HG02973 (cell line): ENCODE measurements at regions not wholly inside any gene's neighbourhood (a gene's known extent, or its start where the extent isn't known, plus 50 kb on each side); places are given as distances from the start of the nearest gene placed in this dataset.
"Not testable (repeated sequence)": the region's sequence is repeated elsewhere in the genome, so short reads cannot be mapped to it uniquely, and the experiment has no call there.

Experiments used
- ATAC-seq: cut with Tn5 transposase; IDR thresholded peaks from one replicate; pipeline ENCODE4 v1.9.1; 2021; ENCODE audit warnings: moderate library complexity; ENCODE audit not compliant: unreplicated experiment

DNA sequence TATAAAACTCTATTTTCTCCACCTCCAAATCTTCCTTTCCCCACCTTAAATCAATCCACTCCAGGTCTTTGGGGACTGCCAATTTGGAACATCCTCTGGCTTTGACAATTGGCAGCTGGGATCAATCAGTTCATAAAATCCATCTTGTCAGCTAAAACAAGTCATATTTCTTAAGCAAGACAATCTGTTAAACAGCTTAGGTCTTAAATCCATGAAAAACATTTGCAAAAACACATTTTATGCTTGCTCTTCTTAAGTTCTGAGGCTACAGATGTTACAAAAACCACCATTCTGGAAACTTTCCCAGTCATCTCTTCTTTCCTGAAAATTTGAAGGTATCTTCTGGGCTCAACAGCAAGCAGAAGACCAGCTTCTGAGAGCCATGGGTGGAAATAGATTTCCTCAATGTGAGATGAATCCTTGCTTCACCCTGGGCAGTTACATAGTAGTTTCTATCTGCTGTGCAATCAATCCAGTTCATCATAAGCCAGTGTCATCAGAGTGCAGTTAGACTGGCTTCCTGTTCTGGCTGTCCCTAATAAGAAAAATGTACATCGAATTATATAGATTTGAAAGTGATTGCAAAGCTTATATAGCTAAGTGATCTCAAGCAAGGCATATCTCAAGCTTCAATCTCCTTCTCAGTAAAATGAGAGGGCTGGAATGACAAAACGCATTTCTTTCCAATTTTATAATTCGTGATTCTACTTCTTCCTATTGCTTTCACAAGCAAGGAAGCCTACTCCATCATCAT, 402.7 kb upstream of the INTU start:
- no peak for ATAC-seq

DNA sequence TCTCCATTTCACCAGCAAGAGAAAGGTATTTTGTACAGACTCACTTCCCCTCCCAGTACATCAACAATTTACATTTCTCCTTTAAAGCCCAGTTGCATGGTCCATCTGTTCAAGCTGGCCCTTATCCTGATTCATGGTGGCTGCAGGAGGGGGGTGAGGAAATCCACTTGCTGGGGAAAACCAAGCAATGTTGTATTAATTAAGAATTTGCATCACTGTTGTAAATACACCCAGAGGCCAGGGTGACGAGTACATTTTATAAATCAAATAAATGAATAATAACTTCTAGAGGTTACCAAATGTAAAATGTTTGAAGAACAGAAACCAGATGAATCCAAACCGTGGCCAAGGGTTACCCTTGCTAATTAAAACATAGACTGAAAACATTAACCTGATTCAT, 395.9 kb upstream of the INTU start:
- no peak for ATAC-seq

DNA sequence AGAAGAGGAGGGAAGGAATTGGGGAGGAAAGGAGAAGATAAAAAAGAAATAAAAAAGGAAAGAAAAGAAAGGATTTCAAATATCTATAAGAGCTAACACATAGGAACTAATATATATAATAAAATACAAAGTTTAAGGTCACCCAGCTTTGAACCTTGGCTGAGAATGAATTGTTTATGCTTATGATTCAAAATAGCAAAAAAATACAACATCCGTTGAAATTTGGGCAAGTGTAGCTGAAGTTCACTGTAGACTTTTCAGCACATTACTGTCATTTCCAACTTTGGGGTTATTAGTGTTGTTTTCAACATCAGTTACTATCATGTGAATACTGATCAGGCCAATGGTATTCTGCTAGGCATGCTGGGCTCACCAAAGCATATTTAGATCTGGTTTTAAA, 395.2 kb upstream of the INTU start:
- ATAC-seq: no peak

DNA sequence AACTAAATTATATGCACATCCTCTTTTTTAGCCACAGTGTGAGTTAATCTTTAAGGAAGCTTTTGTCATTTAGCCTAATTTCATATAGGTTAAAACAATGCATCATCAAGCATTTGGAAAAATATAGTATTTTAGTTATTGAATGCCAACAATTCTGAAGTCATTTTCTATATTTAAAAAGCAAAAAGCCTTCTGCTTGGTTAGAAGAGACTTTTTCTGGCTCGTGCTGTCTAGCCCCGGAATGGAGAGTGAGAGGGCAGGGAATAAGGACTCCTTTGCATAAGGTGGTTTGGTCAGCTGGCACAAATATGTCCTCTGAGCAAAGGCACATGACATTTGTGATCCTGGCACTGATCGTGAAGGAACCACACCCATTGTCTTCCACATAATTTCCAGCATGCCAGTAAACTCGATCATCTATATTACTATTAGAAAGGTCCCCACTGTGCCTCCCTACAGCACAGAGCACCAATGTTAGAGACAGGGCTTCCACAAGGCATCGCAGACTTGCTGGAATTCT, 393.7 kb upstream of the INTU start:
- no peak for ATAC-seq

DNA sequence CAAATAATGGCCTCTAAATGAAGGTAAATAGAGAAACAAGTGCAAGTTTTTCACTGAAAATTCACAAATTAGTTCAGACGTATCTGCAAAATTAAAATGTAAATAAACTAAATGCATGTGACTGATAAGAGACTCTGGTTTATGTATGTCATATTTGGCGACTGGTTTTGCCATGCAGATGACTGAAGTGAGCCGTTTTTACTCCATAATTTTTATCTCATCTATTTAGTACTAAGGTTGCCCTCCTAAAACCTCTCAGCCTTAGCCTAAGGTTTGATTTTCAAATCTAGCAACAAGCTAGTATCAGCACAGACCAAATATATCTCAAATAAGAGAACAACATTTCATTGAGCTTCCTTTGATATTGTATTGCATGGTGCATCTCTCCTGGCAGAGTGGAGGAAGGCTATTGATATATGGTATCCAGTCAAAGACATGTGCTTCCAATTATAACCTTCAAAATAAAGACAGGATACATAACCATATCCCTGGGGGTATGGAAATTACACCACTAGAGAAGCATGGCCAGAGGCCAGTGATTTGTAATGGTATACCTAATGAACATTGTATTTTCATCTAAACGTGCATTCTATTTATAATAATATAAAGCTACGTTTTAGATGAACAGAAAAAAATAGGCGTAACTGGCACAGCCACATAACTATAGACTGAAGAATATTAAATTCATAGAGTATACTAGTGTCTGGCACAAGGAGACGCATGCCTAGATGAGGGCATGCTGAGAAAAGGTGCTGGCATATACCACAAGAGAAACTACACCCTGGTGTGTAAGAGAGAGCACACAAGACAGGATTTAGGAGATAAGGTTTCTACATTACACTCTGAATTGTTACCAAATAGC, 392.6 kb upstream of the INTU start:
- ATAC-seq: no peak

DNA sequence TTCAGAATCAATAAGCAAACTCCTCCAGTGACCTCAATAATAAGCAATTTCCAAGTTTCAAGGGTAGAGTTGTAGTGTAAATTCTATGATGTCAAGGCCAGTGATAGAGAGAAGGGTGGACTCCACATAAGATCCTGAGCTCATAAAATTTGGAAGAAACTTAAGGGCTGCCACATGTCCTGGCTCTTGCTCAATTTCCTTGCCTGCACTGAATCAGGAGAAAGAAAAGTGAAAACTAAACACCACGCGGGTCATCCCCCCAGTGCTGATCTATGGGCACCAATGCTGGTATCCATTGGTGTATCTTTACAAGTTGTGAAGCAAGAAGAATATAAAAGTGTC, 392.0 kb upstream of the INTU start:
- no peak for ATAC-seq

DNA sequence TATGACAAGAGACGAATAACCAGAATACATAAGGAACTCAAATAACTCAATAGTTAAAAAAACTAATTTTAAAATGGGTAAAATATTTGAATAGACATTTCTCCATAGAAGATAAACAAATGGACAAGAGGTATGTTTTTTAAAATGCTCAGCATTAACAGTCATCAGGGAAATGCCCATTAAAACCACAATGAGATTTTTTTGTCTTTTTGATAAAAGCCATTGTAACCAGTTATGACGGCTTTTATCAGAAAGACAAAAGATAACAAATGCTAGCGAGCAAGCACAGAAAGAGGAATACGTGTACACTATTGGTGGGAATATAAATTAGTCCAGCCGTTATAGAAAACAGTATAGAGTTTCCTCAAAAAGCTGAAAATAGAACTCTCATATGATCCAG, 388.2 kb upstream of the INTU start:
- no peak for ATAC-seq

DNA sequence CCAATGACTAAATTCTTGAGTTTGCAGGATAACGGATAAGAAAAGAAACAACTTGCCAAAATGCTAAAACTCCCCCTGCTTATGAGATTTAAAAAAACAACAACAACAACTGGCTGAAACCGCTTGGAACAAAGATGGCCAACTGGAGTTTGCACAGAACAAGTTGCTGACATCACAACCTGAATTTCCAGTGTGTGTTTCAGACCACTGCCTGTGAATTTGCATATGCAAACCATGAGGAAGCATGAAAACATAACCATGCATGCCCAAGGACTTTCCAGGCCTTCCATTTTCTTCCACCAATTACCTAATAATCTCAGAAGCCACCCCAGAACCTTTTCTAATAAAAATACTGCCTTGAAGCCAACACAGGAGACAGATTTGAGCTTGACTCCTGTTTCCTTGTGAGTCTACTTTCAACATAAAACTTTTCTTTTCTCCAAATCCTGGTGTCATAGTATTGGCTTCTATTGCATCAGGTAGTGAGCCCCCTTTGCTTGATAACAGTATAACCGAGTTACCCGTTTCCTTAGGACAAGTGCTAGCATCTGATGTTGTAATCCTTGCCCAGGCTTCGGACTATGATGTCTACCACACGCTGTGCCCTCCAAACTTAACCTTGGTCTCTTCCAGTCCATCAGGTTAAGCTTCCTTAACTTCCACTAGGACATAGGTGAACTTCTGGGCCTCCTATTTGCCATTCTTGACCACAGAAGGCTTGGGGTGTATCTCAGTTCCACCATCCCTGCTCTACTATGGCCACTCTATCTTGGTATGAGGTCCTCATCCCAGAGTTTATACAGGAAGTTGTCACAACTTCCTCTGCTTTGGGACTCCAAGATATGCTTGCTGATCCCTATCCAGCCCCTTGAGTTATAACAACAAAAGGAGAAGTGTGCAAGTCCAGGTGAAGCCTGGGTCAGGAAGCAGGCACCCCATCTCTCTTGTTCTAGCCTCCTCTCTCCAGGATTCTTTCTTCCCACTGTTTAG, 385.5 kb upstream of the INTU start:
- no peak for ATAC-seq

DNA sequence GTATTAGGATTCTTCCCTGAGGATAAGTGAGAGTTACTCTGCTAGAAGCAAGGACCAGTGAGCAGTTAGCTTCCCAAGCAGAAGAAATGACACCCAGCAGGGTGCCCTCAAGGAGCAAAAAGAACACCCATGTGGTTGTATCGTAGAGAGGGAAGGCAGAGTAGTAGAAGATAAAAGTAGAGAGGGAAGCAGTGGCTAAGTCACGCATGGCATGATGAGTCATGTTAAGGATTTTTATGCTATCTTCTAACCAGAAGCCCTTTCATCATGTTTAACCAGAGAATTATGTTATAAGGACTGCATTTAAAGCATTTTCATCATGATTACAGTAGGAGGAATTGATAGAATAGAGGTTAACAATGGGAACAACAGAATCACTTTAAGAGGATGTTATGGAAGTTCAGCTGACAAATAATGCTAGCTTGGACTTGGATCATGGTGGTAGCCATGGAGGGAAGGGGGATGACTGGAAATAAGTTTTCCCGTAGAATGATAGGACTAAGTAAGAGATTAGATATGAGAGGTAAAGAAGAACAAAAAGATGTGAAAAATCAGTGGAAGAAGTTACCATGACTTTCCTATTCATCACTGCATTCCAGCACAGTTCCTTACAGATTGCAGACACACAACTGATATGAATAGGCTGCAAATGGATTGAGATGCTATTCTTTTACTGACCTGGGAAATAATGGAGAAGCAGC, 383.5 kb upstream of the INTU start:
- no peak for ATAC-seq

DNA sequence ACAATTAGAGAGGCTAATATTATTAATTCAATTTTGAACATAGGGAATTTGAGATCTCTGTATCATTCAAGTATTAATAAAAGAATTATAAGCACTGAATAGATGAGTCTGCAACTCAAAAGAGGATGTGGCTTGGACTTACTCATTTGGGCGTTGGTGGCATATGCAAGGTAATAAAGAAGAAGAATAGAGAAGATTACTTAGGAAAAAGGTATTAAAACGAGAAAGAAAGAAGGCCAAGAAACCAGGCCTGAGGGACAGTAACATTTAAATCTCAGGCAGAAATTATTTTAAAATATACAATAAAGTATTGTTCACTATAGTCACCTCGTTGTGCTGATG, 383.0 kb upstream of the INTU start:
- ATAC-seq: no peak

DNA sequence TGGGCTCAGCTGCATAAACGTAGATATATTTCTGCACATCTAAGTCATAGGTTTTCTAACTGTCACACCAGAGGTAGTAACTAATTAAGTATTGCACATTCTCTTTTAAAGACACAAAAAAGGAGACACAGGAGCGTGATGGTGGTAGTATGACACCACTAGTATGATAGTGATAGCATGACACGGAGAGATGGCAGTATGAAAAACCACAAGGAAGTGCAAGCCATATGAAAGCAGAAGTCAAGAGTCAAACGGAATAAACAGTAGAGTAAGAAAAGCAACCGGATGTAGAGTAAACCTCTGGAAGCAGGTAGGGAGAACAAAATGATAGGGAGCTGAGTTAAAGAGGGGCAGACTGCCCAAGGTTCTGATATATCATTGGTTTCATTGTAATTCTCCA, 382.2 kb upstream of the INTU start:
- no peak for ATAC-seq

DNA sequence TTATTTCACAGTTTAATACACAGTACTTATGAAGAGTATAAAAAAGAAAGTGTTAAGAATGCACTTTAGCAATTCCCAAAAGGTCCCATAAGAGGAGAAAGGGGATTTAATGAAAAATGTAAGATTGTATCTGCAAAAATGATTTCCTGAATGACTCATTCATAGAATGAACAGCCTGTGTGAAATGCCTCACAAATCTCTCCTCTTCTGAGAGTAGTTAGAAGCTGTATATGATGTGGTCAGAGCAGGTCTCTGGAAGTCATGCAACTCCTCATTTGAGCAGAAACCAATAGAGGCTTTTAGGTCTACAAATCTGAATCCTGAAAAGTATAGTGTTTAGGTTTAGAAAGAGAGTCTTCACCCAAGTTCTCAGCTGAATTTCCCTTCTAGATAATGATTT, 381.3 kb upstream of the INTU start:
- no peak for ATAC-seq

DNA sequence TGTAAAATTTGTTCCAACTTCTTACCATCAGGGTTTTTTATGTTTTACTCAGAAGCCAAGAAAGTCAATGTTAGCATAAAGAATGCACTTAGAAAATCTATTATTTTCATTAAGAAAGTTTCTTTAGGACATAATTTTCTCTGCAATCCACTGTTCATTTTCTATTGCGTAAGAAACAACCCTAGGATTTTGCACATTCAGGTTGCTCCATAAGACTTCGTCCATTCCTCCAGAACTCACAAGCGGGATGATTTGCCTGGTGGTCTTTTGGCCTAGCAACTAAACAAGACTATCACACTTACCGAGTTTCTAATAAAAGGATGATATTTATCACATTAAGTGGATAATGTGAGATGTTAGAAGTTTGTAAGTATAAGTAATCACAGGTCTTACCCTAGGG, 376.3 kb upstream of the INTU start:
- ATAC-seq: no peak

DNA sequence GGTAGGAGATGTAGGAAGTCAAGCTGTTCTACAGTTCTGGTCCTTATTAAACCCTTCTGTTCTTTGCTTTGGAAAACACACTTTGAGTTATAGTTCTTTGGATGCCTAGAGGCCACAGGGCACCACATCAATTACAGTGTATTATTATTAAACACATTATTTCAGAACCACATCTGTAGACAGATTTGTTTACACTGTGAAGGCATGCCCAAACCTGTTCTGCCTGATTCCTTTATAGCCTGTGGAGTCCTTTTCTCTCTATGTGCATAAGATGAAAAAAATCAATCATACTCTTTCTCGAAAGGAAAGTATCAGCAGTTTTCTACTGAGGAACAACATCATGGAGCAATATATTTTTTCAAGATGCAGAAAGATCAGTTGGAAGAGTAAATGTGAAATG, 371.3 kb upstream of the INTU start:
- no peak for ATAC-seq

DNA sequence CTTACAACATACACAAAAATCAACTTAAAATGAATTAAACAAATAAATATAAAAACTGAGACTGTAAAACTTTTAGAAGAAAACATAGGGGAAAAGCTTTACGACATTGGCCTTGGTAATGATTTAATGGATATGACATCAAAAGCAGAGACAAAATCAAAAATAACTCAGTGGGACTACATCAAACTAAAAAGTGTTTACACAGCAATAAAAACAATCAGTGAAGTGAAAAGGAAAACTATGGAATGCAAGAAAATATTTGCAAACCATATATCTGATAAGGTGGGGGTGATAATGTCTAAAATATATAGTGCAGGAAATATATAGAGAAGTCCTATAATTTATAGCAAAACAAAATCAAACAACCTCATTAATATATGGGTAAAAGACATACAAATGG, 364.4 kb upstream of the INTU start:
- ATAC-seq: no peak

DNA sequence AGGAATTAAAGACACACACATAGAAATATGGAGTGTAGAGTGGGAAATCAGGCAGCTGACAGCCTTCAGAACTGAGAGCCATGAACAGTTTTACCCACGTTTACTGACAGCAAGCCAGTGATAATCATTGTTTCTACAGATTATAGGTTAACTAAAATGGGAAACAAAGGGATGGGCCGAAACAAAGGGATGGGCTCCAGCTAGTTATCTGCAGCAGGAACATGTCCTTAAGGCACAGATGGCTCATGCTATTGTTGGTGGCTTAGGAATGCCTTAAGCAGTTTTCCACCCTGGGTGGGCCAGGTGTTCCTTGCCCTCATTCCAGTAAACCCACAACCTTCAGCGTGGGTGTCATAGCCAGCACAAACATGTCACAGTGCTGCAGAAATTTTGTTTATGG, 355.7 kb upstream of the INTU start:
- ATAC-seq: not testable (repeated sequence)

DNA sequence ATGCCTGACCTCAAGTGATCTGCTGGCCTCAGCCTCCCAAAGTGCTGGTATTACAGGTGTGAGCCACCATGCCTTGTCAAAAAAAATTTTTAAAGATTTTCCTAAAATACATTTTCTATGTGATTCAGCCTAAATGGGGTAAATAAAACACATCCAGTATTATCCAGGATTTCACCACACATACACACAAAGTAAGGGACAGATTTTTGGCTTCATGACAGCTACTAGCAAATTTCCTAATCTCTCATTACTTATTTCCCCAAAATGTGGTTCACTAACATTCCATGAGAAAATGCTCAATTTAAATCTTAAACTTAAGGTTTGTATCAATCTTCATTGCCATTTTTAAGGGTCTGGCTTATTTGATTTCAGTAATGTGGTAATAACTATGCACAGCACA, 348.5 kb upstream of the INTU start:
- no peak for ATAC-seq

DNA sequence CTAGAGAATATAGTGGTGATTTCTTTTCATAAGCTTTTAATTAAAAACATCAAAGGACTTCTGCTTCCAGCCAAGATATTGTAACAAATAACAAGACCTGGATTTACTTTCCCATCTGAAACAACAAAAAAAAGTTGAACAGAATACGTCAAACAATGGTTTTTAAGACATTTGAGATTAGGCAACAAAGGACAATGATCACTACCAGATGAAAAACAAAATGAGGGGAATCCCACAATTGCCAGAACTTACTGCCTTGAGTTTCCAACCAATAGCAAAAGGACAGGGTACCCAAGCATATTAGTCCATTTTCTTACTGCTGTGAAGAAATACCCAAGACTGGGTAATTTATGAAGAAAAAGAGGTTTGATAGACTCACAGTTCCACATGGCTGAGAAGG, 341.4 kb upstream of the INTU start:
- no peak for ATAC-seq

DNA sequence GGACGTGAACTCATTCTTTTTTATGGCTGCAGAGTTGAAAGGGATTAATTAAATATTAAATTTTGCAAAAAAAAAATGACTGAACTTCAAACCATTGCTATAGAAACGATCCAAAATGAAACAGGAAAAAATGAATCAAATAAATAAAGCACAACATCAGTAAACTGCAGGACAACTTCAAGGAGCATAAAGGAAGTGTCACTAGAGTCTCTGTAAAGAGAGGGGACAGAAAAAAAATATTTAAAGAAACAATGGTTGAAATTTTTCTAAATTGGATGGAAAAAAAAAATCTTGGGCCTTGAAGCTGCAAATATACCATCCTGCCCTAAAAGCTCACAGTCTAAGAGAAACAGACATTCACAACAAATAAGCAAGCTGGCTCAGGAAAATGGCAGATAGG, 339.3 kb upstream of the INTU start:
- no peak for ATAC-seq

DNA sequence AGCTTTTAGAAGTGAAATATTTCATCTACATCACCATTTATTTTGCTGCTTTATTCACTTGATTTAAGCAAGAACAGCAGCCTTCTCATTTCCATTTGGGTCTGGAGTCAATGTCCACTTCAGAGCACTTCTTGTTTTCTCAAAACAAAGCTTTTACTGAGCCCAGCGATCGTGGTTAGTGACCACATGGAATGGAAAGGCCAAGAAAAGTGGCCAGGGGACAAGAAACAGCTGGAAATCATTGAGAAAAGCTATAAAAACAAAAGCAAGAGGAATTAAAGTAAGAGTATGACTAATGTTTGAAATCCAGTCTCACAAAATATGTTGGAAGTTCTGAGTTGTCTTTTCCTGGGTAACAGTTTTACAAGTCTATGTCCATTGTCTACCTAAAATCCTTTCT, 328.4 kb upstream of the INTU start:
- no peak for ATAC-seq

DNA sequence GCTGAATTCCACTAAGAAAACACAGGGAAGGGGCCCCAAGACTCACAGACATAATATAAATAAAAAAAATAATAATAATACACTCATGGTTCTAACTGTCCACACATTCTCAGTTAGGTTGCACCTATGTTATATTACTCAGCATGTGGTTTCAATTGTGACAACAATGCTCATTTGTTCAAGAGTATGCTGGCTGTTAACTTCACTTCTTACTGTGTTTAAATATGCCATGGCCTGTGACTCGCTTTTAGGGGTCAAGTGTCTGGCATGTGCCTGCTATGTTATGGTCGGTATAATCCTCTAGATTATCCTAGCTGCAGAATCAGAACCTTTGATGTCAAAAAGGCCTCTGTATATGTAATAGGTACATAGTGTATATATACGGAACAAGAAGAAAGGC, 324.8 kb upstream of the INTU start:
- no peak for ATAC-seq
